Neural cell (in vitro differentiated cells): ENCODE measurements at regions not wholly inside any gene's neighbourhood (a gene's known extent, or its start where the extent isn't known, plus 50 kb on each side); places are given as distances from the start of the nearest gene placed in this dataset.

Source experiments
- H2AFZ ChIP-seq: fragments of 200-600, 300-800 bp; sonication (generic), shearing (Covaris generic); 2 replicates; pipeline ENCODE4 v1.6.0; 2014; ENCODE audit warnings: low read depth, mild to moderate bottlenecking, antibody characterized with exemption, low read length, moderate library complexity
- H3F3A ChIP-seq: fragments of 200-600 bp; shearing (Covaris generic); 2 replicates; pipeline ENCODE4 v1.6.1; 2016; ENCODE audit warnings: mild to moderate bottlenecking, moderate library complexity, mixed read lengths, antibody characterized with exemption, low read length; ENCODE audit not compliant: insufficient read depth, poor library complexity, severe bottlenecking
- H3K27ac ChIP-seq: fragments of 200-600, 300-800 bp; sonication (generic), shearing (Covaris generic); 2 replicates; pipeline ENCODE4 v1.5.1; 2014; ENCODE audit warnings: mild to moderate bottlenecking, low read length, moderate library complexity
- H3K27me3 ChIP-seq: fragments of 300-800, 200-600 bp; sonication (generic), shearing (Covaris generic); 2 replicates; pipeline ENCODE4 v1.6.0; 2014; ENCODE audit warnings: mild to moderate bottlenecking, low read depth, low read length, moderate library complexity; ENCODE audit not compliant: insufficient read depth
- H3K36me3 ChIP-seq: fragments of 300-800, 200-600 bp; sonication (generic), shearing (Covaris generic); 2 replicates; pipeline ENCODE4 v1.5.1; 2014; ENCODE audit warnings: mild to moderate bottlenecking, antibody characterized with exemption, low read length, moderate library complexity; ENCODE audit not compliant: insufficient read depth
- H3K4me2 ChIP-seq: fragments of 300-800, 200-600 bp; sonication (generic), shearing (Covaris generic); 2 replicates; pipeline ENCODE4 v1.6.0; 2014; ENCODE audit warnings: mild to moderate bottlenecking, low read length
- H3K4me3 ChIP-seq: fragments of 300-800, 200-600 bp; sonication (generic), shearing (Covaris generic); 2 replicates; pipeline ENCODE4 v1.5.1; 2014; ENCODE audit warnings: mild to moderate bottlenecking, low read length, moderate library complexity
- H3K79me2 ChIP-seq: fragments of 200-600 bp; shearing (Covaris generic); replicated peaks from 2 replicates; pipeline ENCODE4 v1.6.0; 2014; ENCODE audit warnings: mild to moderate bottlenecking, low read length, moderate library complexity; ENCODE audit not compliant: insufficient read depth
- H3K9ac ChIP-seq: fragments of 300-800, 200-600 bp; sonication (generic), shearing (Covaris generic); 2 replicates; pipeline ENCODE4 v1.6.1; 2016; ENCODE audit warnings: mild to moderate bottlenecking, low read length, mixed read lengths
- H3K9me2 ChIP-seq: fragments of 200-600 bp; shearing (Covaris generic); 2 replicates; pipeline ENCODE4 v1.6.1; 2016; ENCODE audit warnings: mild to moderate bottlenecking, low read length, mixed read lengths; ENCODE audit not compliant: insufficient read depth
- H3K9me3 ChIP-seq: fragments of 200-600, 300-800 bp; sonication (generic), shearing (Covaris generic); 2 replicates; pipeline ENCODE4 v1.6.1; 2016; ENCODE audit warnings: mild to moderate bottlenecking, mixed run types, low read length, moderate library complexity, mixed read lengths
- H4K20me1 ChIP-seq: fragments of 200-600 bp; shearing (Covaris generic); 2 replicates; pipeline ENCODE4 v1.6.1; 2016; ENCODE audit warnings: mild to moderate bottlenecking, mixed run types; ENCODE audit not compliant: insufficient read depth
- EP300 ChIP-seq: fragments of 450-650 bp; conservative IDR thresholded peaks from 2 replicates; pipeline ENCODE4 v1.6.1; 2014; ENCODE audit warnings: antibody characterized with exemption, mild to moderate bottlenecking, moderate library complexity; ENCODE audit not compliant: poor library complexity, severe bottlenecking
- EZH2 ChIP-seq: fragments of 200-600, 300-800 bp; shearing (Covaris generic), sonication (generic); IDR thresholded peaks from 2 replicates; pipeline ENCODE4 v1.6.1; 2014; ENCODE audit warnings: antibody characterized with exemption, low read length, borderline replicate concordance, mild to moderate bottlenecking; ENCODE audit not compliant: insufficient read depth, poor library complexity, severe bottlenecking
- MXI1 ChIP-seq: fragments of 450-650 bp; conservative IDR thresholded peaks from 2 replicates; pipeline ENCODE4 v1.6.1; 2014; ENCODE audit warnings: antibody characterized with exemption, mild to moderate bottlenecking; ENCODE audit not compliant: poor library complexity, severe bottlenecking
- POLR2AphosphoS5 ChIP-seq: IDR thresholded peaks from 2 replicates; pipeline ENCODE4 v1.6.1; 2012
- RAD21 ChIP-seq: fragments of 450-650 bp; conservative IDR thresholded peaks from 2 replicates; pipeline ENCODE4 v1.6.1; 2014; ENCODE audit warnings: antibody characterized with exemption, mild to moderate bottlenecking, moderate library complexity
- SMC3 ChIP-seq: fragments of 450-650 bp; conservative IDR thresholded peaks from 2 replicates; pipeline ENCODE4 v1.6.1; 2014; ENCODE audit warnings: antibody characterized with exemption, mild to moderate bottlenecking, moderate library complexity; ENCODE audit not compliant: poor library complexity
- TAF1 ChIP-seq: IDR thresholded peaks from 2 replicates; pipeline ENCODE4 v1.6.1; 2012; ENCODE audit warnings: low read depth
- TF ChIP-seq, protein P1 (sequence below): IDR thresholded peaks from 2 replicates; pipeline ENCODE4 v1.6.1; 2012; ENCODE audit warnings: borderline replicate concordance
- TF ChIP-seq, protein P2 (sequence below): fragments of 450-650 bp; IDR thresholded peaks from 2 replicates; pipeline ENCODE4 v1.5.1; 2014; ENCODE audit warnings: antibody characterized with exemption, mild to moderate bottlenecking, moderate library complexity; ENCODE audit not compliant: poor library complexity, severe bottlenecking

DNA sequence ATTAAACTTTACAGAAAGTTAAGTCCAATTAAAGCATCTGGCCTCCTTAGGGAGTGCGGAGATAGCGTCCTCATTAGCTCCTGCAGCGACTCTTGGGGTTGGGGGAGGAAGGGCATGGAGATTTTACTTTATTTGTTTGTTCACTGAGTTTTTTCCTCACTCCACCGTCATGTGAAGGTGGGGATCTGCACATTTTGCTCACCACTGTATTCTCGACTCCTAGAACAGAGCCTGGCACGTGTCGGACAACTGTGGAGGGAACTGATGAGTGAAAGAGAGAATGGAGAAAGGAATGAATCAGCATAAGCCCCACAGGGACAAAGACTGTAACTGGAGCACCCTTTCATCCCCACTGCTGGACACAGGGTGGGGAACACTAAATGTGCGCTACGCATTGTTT, 205.1 kb upstream of the TSHZ3 start:
- Histone ChIP-seq H3K4me3 (no peak overlapping the region), H3K9me3 (no peaks in the 10 kb centered on the region), H3K27ac (no peak overlapping the region), H4K20me1 (no peaks in the 10 kb centered on the region), H3F3A (no peaks in the 10 kb centered on the region), H3K9ac (no peak overlapping the region), H2AFZ (no peak overlapping the region), H3K9me2 (no peaks in the 10 kb centered on the region), H3K4me2 (no peak overlapping the region), H3K79me2 (no peaks in the 10 kb centered on the region), H3K36me3 (no peaks in the 10 kb centered on the region), H3K27me3 (no peaks in the 10 kb centered on the region)
- TF ChIP-seq EP300 (no peak), RAD21 (no peak), EZH2 (no peak), MXI1 (no peak), POLR2AphosphoS5 (no peak), SMC3 (no peak), TAF1 (no peak)
- TF ChIP-seq, protein P1, sequence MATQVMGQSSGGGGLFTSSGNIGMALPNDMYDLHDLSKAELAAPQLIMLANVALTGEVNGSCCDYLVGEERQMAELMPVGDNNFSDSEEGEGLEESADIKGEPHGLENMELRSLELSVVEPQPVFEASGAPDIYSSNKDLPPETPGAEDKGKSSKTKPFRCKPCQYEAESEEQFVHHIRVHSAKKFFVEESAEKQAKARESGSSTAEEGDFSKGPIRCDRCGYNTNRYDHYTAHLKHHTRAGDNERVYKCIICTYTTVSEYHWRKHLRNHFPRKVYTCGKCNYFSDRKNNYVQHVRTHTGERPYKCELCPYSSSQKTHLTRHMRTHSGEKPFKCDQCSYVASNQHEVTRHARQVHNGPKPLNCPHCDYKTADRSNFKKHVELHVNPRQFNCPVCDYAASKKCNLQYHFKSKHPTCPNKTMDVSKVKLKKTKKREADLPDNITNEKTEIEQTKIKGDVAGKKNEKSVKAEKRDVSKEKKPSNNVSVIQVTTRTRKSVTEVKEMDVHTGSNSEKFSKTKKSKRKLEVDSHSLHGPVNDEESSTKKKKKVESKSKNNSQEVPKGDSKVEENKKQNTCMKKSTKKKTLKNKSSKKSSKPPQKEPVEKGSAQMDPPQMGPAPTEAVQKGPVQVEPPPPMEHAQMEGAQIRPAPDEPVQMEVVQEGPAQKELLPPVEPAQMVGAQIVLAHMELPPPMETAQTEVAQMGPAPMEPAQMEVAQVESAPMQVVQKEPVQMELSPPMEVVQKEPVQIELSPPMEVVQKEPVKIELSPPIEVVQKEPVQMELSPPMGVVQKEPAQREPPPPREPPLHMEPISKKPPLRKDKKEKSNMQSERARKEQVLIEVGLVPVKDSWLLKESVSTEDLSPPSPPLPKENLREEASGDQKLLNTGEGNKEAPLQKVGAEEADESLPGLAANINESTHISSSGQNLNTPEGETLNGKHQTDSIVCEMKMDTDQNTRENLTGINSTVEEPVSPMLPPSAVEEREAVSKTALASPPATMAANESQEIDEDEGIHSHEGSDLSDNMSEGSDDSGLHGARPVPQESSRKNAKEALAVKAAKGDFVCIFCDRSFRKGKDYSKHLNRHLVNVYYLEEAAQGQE: no peak
- TF ChIP-seq, protein P2, sequence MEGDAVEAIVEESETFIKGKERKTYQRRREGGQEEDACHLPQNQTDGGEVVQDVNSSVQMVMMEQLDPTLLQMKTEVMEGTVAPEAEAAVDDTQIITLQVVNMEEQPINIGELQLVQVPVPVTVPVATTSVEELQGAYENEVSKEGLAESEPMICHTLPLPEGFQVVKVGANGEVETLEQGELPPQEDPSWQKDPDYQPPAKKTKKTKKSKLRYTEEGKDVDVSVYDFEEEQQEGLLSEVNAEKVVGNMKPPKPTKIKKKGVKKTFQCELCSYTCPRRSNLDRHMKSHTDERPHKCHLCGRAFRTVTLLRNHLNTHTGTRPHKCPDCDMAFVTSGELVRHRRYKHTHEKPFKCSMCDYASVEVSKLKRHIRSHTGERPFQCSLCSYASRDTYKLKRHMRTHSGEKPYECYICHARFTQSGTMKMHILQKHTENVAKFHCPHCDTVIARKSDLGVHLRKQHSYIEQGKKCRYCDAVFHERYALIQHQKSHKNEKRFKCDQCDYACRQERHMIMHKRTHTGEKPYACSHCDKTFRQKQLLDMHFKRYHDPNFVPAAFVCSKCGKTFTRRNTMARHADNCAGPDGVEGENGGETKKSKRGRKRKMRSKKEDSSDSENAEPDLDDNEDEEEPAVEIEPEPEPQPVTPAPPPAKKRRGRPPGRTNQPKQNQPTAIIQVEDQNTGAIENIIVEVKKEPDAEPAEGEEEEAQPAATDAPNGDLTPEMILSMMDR: no peak

DNA sequence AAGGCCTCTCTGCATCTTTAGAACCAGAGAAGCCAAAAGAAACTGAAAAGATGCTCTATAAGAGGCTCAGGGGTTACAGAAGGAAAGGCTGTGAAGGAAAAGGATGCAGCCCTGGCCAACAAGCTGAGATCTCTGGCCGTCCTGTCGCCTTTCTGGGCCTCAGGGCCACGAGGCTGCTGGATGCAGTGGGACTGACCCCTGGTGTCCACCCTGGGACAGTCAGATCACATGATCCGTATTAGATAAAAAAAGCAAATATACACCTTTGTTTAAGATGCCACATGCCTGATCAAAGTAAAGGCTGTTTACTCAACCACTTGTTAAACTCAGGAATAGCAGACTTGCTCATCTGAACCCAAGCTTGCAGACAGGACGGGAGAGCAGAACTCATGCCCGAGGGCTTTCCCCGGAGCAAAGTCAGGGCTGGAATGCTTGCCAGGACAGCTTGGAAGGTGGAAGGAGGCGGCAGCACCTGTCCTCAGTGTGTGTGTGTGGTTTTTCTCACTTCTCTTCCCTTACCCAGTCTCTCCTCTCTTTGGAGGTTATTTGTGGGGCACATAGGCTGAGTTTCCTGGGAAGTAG, 206.5 kb upstream of the TSHZ3 start:
- Histone ChIP-seq H3K9ac (no peak overlapping the region), H4K20me1 (no peaks in the 10 kb centered on the region), H3K4me2 (no peak overlapping the region), H3K27me3 (no peaks in the 10 kb centered on the region), H3K9me2 (no peaks in the 10 kb centered on the region), H2AFZ (no peak overlapping the region), H3K9me3 (no peaks in the 10 kb centered on the region), H3K36me3 (no peaks in the 10 kb centered on the region), H3K4me3 (no peak overlapping the region), H3K27ac (no peak overlapping the region), H3K79me2 (no peaks in the 10 kb centered on the region), H3F3A (no peaks in the 10 kb centered on the region)
- TF ChIP-seq RAD21 (no peak), EP300 (no peak), EZH2 (no peak), TAF1 (no peak), SMC3 (no peak), MXI1 (no peak), POLR2AphosphoS5 (no peak)
- TF ChIP-seq, protein P2: no peak
- TF ChIP-seq, protein P1: no peak
